Activated CD4-positive, alpha-beta memory T cell treated with anti-CD3 and anti-CD28 coated beads for 36 hours (primary cell): ENCODE measurements at regions not wholly inside any gene's neighbourhood (a gene's known extent, or its start where the extent isn't known, plus 50 kb on each side); places are given as distances from the start of the nearest gene placed in this dataset.
"Not testable (repeated sequence)": the region's sequence is repeated elsewhere in the genome, so short reads cannot be mapped to it uniquely, and the experiment has no call there.

Experiments
- CTCF ChIA-PET: fragments of 350-600 bp; sonication (Branson Sonifier 250); formaldehyde crosslinking; loops from one replicate; lab custom pipeline; 2021; ENCODE audit warnings: antibody characterized with exemption, inconsistent platforms; lab: Charles Lee
- POLR2A ChIA-PET: fragments of 350-600 bp; sonication (Branson Sonifier 250); formaldehyde crosslinking; loops from one replicate; lab custom pipeline; 2021; ENCODE audit warnings: antibody characterized with exemption; lab: Charles Lee
- DNase-seq: peaks from one replicate; pipeline ENCODE4 v3.0.0-alpha.2; 2020
- H3K27ac Mint-ChIP-seq: one replicate; pipeline ENCODE4 v1.8.0; 2021; ENCODE audit warnings: mixed read lengths
- H3K27me3 Mint-ChIP-seq: one replicate; pipeline ENCODE4 v1.8.0; 2021; ENCODE audit warnings: mixed read lengths
- H3K36me3 Mint-ChIP-seq: one replicate; pipeline ENCODE4 v1.8.0; 2021; ENCODE audit warnings: mixed read lengths
- H3K4me1 Mint-ChIP-seq: one replicate; pipeline ENCODE4 v1.8.0; 2021; ENCODE audit warnings: low read depth, mixed read lengths
- H3K4me3 Mint-ChIP-seq: one replicate; pipeline ENCODE4 v1.8.0; 2021; ENCODE audit warnings: mild to moderate bottlenecking, mixed read lengths
- H3K9me3 Mint-ChIP-seq: one replicate; pipeline ENCODE4 v1.8.0; 2021; ENCODE audit warnings: mixed read lengths
- intact Hi-C: fragments of 100-400 bp; cut with micrococcal nuclease; formaldehyde crosslinking; loops from one replicate; pipeline ENCODE4 v1.15.1; 2023

DNA sequence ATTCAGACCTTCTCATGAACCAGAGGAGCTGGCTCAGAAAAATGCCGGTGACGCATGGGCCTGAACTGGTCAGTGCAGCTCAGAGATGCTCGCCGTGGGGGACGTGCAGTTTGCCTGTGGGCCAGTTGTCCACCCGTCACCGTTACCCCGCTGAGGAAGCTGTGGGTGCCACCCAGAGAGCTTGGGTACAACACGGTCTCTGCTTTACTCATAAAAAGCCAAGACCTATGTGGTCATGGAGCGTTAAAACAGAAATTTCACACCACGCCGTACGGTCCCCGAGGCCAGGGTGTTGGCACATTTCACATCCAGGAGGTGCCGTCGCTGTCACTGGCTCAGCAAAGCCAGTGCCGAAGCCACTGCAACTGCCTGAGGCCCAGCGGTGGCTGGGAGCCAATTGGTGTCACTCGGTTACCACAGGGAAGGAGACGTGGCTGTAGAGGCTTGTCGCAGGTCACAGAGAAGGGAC lies 120.9 kb downstream of the METRNL start:
- POLR2A ChIA-PET, result interaction anchor here (1.3 to 2.7 kb wide), 4 partner anchors 117 to 152 kb away, joined by 4 to 11 read pairs (median 8); partner anchors contain the start of gene METRNL
- H3K4me1 Mint-ChIP-seq, result peaks cover 37% of the 10 kb centered on the region

GRCh38 chr17:83200751-83201150 lies 121.3 kb downstream of the METRNL start:
- no peak for DNase-seq
- POLR2A ChIA-PET, result interaction anchor here (1.0 to 2.7 kb wide), 5 partner anchors 117 to 152 kb away, joined by 3 to 11 read pairs (median 5); partner anchors contain the start of gene METRNL
- Mint-ChIP-seq H3K4me3 (no peak overlapping the region), H3K27me3 (no peaks in the 10 kb centered on the region), H3K27ac (peak overlapping the region; percentile 98), H3K4me1 (peaks cover 37% of the 10 kb centered on the region), H3K9me3 (no peaks in the 10 kb centered on the region), H3K36me3 (no peaks in the 10 kb centered on the region)
- CTCF ChIA-PET, result interaction anchor here (1.0 to 2.7 kb wide), 3 partner anchors 117 to 419 kb away, joined by 3 to 9 read pairs (median 5); no protein-coding TSS in a partner anchor
- intact Hi-C loops, result no loop called here

More for the DNA sequence above, 120.9 kb downstream of the METRNL start:
- DNase-seq, result peak; percentile 90
- Mint-ChIP-seq H3K36me3 (no peaks in the 10 kb centered on the region), H3K4me3 (peak overlapping the region; percentile 56), H3K27me3 (no peaks in the 10 kb centered on the region), H3K9me3 (no peaks in the 10 kb centered on the region), H3K27ac (peak overlapping the region; percentile 98)
- CTCF ChIA-PET, result interaction anchor here (0.9 to 2.7 kb wide), 5 partner anchors 116 to 425 kb away, joined by 3 to 9 read pairs (median 4); no protein-coding TSS in a partner anchor
- intact Hi-C loops, result no loop called here

DNA sequence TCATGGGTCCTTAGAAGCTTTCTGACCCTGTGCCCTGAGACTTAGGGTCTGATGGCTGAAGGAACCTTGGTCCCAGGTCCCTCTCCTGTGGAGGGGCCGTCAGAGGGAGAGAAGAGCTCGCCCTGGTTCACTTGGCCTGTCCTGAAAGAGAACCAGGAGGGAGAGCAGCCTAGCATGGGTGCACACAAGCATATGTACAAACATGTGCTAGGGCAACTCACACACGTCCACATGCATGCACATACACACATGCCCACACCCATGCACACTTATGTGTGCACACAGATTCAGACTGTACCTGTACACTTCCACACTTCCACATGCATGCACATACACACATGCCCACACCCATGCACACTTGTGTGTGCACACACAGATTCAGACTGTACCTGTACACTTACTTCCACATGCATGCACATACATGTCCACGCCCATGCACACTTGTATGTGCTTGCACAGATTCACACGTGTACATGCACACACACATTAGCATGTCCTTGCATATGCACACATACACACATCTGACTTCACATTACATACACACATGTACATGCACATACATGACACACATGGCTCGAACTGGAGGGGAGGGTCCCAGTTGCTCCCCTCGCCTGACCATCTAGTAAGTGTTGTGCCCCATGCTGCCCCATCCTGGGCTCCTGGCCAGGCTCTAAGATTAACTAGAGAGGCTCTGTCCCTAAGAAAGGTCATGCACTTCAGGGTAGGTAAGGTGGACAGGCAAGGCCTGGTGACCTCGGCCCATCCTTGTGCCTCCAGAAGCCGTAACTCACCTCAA lies 122.0 kb downstream of the METRNL start:
- Mint-ChIP-seq H3K27ac (peak overlapping the region; percentile 98), H3K4me3 (no peak overlapping the region), H3K4me1 (peaks cover 37% of the 10 kb centered on the region), H3K36me3 (no peaks in the 10 kb centered on the region), H3K9me3 (no peaks in the 10 kb centered on the region), H3K27me3 (no peaks in the 10 kb centered on the region)
- CTCF ChIA-PET, result interaction anchor here (1.0 to 2.7 kb wide), 2 partner anchors 117 to 338 kb away, joined by 5 to 9 read pairs; no protein-coding TSS in a partner anchor
- POLR2A ChIA-PET, result interaction anchor here (1.0 to 2.7 kb wide), 5 partner anchors 118 to 153 kb away, joined by 3 to 11 read pairs (median 5); partner anchors contain the start of gene METRNL
- DNase-seq, result peak; percentile 8
- intact Hi-C loops, result no loop called here

GRCh38 chr17:83202002-83203000 lies 122.9 kb downstream of the METRNL start:
- DNase-seq, result peak; percentile 8
- H3K4me3 Mint-ChIP-seq, result no peak overlapping the region
- POLR2A ChIA-PET, result no interaction called here

DNA sequence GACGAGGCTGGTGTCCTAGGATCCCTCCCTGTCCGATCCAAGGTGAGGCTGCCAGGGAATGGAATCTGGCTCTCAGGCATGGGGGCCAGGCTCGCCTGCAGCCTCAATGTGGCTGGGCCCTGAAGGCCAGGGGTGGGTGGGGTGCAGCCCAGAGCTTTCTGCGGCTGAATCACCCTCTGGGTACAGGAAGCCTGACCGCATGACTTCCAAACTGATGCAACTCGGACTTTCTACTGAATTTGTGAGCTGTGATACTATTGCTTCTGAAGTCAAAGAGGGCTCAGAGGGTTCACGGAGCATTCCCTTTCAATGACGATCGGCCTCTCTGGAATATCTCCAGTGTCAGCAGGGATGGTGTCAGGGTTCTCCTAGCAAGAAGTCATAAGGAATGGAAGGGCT lies 123.7 kb downstream of the METRNL start:
- H3K4me1 Mint-ChIP-seq, result peaks cover 37% of the 10 kb centered on the region
- peak; percentile 21 for DNase-seq
- no peaks in the 10 kb centered on the region for H3K36me3 Mint-ChIP-seq
- no peak overlapping the region for H3K4me3 Mint-ChIP-seq
- ChIA-PET POLR2A (no interaction called here), CTCF (interaction anchor here (1.5 kb wide), 1 partner anchor 119 kb away, joined by 5 read pairs; no protein-coding TSS in a partner anchor)
- no peak overlapping the region for H3K27ac Mint-ChIP-seq
- H3K27me3 Mint-ChIP-seq, result no peaks in the 10 kb centered on the region
- intact Hi-C loops, result no loop called here
- no peaks in the 10 kb centered on the region for H3K9me3 Mint-ChIP-seq

More at GRCh38 chr17:83202002-83203000, 122.9 kb downstream of the METRNL start:
- no peaks in the 10 kb centered on the region for H3K9me3 Mint-ChIP-seq
- peaks cover 37% of the 10 kb centered on the region for H3K4me1 Mint-ChIP-seq
- no peaks in the 10 kb centered on the region for H3K27me3 Mint-ChIP-seq
- no peaks in the 10 kb centered on the region for H3K36me3 Mint-ChIP-seq
- intact Hi-C loops, result no loop called here
- CTCF ChIA-PET, result interaction anchor here (0.6 kb wide), 1 partner anchor 239 kb away, joined by 3 read pairs; no protein-coding TSS in a partner anchor
- H3K27ac Mint-ChIP-seq, result peak overlapping the region; percentile 98

- CTCF ChIA-PET, result interaction anchor here (1.0 to 1.5 kb wide), 2 partner anchors 120 to 218 kb away, joined by 3 to 5 read pairs; no protein-coding TSS in a partner anchor
- no peak overlapping the region for H3K4me3 Mint-ChIP-seq
- DNase-seq, result peak; percentile 8
- peaks cover 32% of the 10 kb centered on the region for H3K4me1 Mint-ChIP-seq
- POLR2A ChIA-PET, result no interaction called here
- peak overlapping the region; percentile 0 for H3K27ac Mint-ChIP-seq
- no peaks in the 10 kb centered on the region for H3K36me3 Mint-ChIP-seq
- no peaks in the 10 kb centered on the region for H3K9me3 Mint-ChIP-seq
- intact Hi-C loops, result no loop called here
- no peaks in the 10 kb centered on the region for H3K27me3 Mint-ChIP-seq
Measured at GRCh38 chr17:83203472-83204221, 124.2 kb downstream of the METRNL start.

DNA sequence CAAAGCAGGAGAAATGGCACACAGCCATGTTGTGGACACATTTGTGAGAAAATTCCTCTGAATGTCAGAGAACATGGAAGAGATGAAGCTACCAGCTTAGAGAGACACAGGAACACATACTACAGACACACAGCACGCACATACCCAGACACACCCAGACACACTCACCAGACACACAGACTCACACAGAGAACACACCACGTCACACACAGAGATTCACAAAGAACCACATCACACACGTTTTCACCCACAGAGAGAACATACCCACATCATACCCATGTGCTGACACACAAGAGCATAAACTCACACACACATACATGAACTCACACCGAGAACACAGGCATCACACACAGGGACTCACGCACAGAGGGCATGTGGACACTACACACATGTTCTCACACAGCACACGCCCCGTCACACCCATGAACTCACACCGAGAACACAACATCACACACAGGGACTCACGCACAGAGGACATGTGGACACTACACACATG lies 124.9 kb downstream of the METRNL start:
- peaks cover 27% of the 10 kb centered on the region for H3K4me1 Mint-ChIP-seq
- peak overlapping the region; percentile 0 for H3K27ac Mint-ChIP-seq
- H3K36me3 Mint-ChIP-seq, result no peaks in the 10 kb centered on the region
- CTCF ChIA-PET, result interaction anchor here (1.0 to 1.5 kb wide), 2 partner anchors 120 to 219 kb away, joined by 3 to 5 read pairs; no protein-coding TSS in a partner anchor
- DNase-seq, result peak; percentile 8
- intact Hi-C loops, result no loop called here
- no peaks in the 10 kb centered on the region for H3K9me3 Mint-ChIP-seq
- H3K4me3 Mint-ChIP-seq, result no peak overlapping the region
- POLR2A ChIA-PET, result no interaction called here
- H3K27me3 Mint-ChIP-seq, result no peaks in the 10 kb centered on the region

DNA sequence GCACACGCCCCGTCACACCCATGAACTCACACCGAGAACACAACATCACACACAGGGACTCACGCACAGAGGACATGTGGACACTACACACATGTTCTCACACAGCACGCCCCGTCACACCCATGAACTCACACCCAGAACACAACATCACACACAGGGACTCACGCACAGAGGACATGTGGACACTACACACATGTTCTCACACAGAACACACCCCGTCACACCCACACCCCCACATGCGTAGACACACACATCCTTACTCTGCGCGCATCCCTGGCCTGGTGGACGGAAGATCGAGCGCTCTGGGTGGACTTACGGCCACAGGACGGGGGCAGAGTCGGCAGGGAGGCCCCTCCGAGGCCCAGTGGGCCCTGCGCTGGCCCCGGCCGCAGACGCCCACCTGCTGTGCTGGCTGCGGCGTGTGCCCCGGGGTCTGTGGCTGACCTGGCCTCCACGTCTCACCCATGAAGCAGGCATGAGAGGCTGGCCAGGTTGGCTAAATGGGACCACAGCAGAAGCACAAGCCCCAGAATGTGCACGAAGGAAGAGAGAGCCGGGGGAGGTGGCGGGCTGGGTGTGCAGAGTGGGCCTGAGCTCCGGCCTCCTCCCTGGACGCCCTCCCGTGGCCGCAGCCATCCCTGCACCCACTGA lies 125.5 kb downstream of the METRNL start:
- intact Hi-C loops, H3K4me3 Mint-ChIP-seq, H3K27me3 Mint-ChIP-seq, H3K9me3 Mint-ChIP-seq, H3K36me3 Mint-ChIP-seq, H3K27ac Mint-ChIP-seq, POLR2A ChIA-PET: not testable (repeated sequence)
- DNase-seq, result peak; percentile 8
- peaks cover 21% of the 10 kb centered on the region for H3K4me1 Mint-ChIP-seq
- CTCF ChIA-PET, result interaction anchor here (1.0 kb wide), 1 partner anchor 219 kb away, joined by 3 read pairs; no protein-coding TSS in a partner anchor

DNA sequence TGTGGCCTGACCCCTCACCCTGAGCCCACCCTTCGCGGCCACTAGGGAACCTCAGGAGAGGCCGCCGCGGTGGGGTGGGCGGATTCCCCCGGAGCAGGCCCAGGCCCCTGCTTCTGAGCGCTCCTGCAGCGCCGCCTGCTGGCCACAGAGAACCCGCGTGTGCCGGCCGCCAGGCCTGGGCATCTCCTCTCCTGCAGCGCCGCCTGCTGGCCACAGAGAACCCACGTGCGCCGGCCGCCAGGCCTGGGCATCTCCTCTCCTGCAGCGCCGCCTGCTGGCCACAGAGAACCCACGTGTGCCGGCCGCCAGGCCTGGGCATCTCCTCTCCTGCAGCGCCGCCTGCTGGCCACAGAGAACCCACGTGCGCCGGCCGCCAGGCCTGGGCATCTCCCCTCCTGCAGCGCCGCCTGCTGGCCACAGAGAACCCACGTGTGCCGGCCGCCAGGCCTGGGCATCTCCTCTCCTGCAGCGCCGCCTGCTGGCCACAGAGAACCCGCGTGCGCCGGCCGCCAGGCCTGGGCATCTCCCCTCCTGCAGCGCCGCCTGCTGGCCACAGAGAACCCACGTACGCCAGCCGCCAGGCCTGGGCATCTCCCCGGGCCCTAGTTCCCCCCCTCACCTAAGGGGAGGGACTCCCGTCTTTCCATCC lies 126.1 kb downstream of the METRNL start:
- CTCF ChIA-PET, H3K4me3 Mint-ChIP-seq, H3K36me3 Mint-ChIP-seq, POLR2A ChIA-PET, intact Hi-C loops, H3K27ac Mint-ChIP-seq, H3K27me3 Mint-ChIP-seq, H3K9me3 Mint-ChIP-seq: not testable (repeated sequence)
- peaks cover 15% of the 10 kb centered on the region for H3K4me1 Mint-ChIP-seq
- peak; percentile 80 for DNase-seq

DNA sequence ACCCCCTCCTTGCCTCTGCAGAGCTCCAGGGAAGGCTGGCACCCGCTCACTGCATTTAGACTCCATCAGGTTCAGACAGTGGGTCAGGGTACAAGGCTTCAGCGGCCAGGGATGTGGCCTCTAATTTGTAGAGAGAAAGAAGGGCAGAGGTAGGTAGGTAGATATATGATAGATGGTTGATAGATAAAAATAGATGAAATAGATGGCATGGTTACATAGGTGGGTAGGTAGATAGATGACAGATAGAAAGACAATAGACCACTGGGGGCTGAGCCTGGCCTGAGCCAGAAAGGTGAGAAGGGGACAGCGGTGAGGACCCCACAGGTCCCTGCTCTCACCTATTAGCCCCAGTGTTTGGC lies 126.6 kb downstream of the METRNL start:
- H3K27me3 Mint-ChIP-seq, H3K9me3 Mint-ChIP-seq, DNase-seq, H3K36me3 Mint-ChIP-seq, intact Hi-C loops, H3K27ac Mint-ChIP-seq, H3K4me1 Mint-ChIP-seq, H3K4me3 Mint-ChIP-seq, POLR2A ChIA-PET: not testable (repeated sequence)
- CTCF ChIA-PET, result interaction anchor here (1.0 kb wide), 1 partner anchor 362 kb away, joined by 3 read pairs; no protein-coding TSS in a partner anchor
